ENCODE measurements at regions not wholly inside any gene's neighbourhood (a gene's known extent, or its start where the extent isn't known, plus 50 kb on each side); places are given as distances from the start of the nearest gene placed in this dataset.

DNA sequence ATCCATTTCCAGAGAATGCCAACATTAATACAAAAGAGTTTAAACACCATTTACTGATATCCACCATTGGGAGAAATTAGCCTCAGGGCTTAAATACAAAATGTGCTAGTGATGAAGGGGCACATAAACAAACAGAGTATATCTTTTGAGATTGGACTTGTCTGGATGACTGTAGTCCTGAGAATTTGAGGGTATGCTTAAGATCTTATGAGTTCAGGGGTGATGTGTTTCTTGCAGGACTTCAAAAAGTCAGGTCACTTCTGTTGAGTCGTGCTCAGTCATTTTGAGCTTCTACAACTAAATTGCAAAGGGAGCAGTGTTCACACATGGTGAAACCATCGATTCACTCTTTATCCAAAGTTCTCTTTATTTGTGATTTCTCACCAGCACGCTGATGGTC is 425.7 kb downstream of the ATP23 start:
- no peaks in the 10 kb centered on the region for H3K27me3 ChIP-seq (ENCODE audit: control insufficient read depth in 4 of 4, insufficient read depth in 4 of 4, low read length in 3 of 4)
- H3K9me3 ChIP-seq (ENCODE audit: control insufficient read depth in 4 of 4, low read length in 3 of 4), result no peaks in the 10 kb centered on the region
- TF ChIP-seq HNF4A (conservative IDR thresholded peaks at IDR 0.05) (no peak), RAD21 (IDR thresholded peaks at IDR 0.05) (no peak), NR2F2 (IDR thresholded peaks at IDR 0.05) (no peak), HNF4G (IDR thresholded peaks at IDR 0.05) (no peak), RXRA (IDR thresholded peaks at IDR 0.05) (no peak), GABPA (IDR thresholded peaks at IDR 0.05 in 1 of 2, conservative IDR thresholded peaks at IDR 0.05 in 1 of 2) (no peak), FOXA1 (IDR thresholded peaks at IDR 0.05) (no peak), EGR1 (IDR thresholded peaks at IDR 0.05; ENCODE audit: low read depth in 2 of 2) (no peak), FOXA2 (IDR thresholded peaks at IDR 0.05) (no peak), SP1 (IDR thresholded peaks at IDR 0.05) (no peak), TAF1 (conservative IDR thresholded peaks at IDR 0.05) (no peak), YY1 (IDR thresholded peaks at IDR 0.05) (no peak), JUND (IDR thresholded peaks at IDR 0.05) (no peak)
- TF ChIP-seq, protein P1, sequence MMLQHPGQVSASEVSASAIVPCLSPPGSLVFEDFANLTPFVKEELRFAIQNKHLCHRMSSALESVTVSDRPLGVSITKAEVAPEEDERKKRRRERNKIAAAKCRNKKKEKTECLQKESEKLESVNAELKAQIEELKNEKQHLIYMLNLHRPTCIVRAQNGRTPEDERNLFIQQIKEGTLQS (IDR thresholded peaks at IDR 0.05), result no peak
- TF ChIP-seq, protein P2, sequence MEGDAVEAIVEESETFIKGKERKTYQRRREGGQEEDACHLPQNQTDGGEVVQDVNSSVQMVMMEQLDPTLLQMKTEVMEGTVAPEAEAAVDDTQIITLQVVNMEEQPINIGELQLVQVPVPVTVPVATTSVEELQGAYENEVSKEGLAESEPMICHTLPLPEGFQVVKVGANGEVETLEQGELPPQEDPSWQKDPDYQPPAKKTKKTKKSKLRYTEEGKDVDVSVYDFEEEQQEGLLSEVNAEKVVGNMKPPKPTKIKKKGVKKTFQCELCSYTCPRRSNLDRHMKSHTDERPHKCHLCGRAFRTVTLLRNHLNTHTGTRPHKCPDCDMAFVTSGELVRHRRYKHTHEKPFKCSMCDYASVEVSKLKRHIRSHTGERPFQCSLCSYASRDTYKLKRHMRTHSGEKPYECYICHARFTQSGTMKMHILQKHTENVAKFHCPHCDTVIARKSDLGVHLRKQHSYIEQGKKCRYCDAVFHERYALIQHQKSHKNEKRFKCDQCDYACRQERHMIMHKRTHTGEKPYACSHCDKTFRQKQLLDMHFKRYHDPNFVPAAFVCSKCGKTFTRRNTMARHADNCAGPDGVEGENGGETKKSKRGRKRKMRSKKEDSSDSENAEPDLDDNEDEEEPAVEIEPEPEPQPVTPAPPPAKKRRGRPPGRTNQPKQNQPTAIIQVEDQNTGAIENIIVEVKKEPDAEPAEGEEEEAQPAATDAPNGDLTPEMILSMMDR (IDR thresholded peaks at IDR 0.05; ENCODE audit: low read depth, low read length, missing input control), result no peak
- TF ChIP-seq, protein P3, sequence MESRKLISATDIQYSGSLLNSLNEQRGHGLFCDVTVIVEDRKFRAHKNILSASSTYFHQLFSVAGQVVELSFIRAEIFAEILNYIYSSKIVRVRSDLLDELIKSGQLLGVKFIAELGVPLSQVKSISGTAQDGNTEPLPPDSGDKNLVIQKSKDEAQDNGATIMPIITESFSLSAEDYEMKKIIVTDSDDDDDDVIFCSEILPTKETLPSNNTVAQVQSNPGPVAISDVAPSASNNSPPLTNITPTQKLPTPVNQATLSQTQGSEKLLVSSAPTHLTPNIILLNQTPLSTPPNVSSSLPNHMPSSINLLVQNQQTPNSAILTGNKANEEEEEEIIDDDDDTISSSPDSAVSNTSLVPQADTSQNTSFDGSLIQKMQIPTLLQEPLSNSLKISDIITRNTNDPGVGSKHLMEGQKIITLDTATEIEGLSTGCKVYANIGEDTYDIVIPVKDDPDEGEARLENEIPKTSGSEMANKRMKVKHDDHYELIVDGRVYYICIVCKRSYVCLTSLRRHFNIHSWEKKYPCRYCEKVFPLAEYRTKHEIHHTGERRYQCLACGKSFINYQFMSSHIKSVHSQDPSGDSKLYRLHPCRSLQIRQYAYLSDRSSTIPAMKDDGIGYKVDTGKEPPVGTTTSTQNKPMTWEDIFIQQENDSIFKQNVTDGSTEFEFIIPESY (IDR thresholded peaks at IDR 0.05), result no peak
- TF ChIP-seq, protein P4, sequence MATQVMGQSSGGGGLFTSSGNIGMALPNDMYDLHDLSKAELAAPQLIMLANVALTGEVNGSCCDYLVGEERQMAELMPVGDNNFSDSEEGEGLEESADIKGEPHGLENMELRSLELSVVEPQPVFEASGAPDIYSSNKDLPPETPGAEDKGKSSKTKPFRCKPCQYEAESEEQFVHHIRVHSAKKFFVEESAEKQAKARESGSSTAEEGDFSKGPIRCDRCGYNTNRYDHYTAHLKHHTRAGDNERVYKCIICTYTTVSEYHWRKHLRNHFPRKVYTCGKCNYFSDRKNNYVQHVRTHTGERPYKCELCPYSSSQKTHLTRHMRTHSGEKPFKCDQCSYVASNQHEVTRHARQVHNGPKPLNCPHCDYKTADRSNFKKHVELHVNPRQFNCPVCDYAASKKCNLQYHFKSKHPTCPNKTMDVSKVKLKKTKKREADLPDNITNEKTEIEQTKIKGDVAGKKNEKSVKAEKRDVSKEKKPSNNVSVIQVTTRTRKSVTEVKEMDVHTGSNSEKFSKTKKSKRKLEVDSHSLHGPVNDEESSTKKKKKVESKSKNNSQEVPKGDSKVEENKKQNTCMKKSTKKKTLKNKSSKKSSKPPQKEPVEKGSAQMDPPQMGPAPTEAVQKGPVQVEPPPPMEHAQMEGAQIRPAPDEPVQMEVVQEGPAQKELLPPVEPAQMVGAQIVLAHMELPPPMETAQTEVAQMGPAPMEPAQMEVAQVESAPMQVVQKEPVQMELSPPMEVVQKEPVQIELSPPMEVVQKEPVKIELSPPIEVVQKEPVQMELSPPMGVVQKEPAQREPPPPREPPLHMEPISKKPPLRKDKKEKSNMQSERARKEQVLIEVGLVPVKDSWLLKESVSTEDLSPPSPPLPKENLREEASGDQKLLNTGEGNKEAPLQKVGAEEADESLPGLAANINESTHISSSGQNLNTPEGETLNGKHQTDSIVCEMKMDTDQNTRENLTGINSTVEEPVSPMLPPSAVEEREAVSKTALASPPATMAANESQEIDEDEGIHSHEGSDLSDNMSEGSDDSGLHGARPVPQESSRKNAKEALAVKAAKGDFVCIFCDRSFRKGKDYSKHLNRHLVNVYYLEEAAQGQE (IDR thresholded peaks at IDR 0.05), result no peak
- TF ChIP-seq, protein P5, sequence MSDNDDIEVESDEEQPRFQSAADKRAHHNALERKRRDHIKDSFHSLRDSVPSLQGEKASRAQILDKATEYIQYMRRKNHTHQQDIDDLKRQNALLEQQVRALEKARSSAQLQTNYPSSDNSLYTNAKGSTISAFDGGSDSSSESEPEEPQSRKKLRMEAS (IDR thresholded peaks at IDR 0.05), result no peak
- H3K4me1 ChIP-seq (ENCODE audit: control insufficient read depth in 4 of 4, insufficient read depth in 4 of 4, low read length in 3 of 4), result no peaks in the 10 kb centered on the region
- WGBS, result 61% methylated on average over 3 of the region's 3 CpGs
- no peak for DNase-seq (ENCODE audit: low spot score)
- H3K27ac ChIP-seq (ENCODE audit: low read depth in 1 of 2, low read length in 2 of 2), result no peak overlapping the region
- no peak overlapping the region for H3K9ac ChIP-seq (ENCODE audit: low read depth in 1 of 2, low read length in 2 of 2)
- H3K36me3 ChIP-seq (ENCODE audit: control insufficient read depth in 4 of 4, insufficient read depth in 3 of 4, low read depth in 1 of 4, low read length in 3 of 4), result no peaks in the 10 kb centered on the region
- no peak overlapping the region for H3K4me3 ChIP-seq (ENCODE audit: low read depth in 1 of 3, low read length in 3 of 3)

All from liver (tissue), 8 donors.